Neutrophil (primary cell): ENCODE measurements at regions not wholly inside any gene's neighbourhood (a gene's known extent, or its start where the extent isn't known, plus 50 kb on each side); places are given as distances from the start of the nearest gene placed in this dataset.

Experiments used
- H3K27ac ChIP-seq: fragments of 200-600 bp; sonication (generic); 2 replicates; pipeline ENCODE4 v1.5.1; 2016; ENCODE audit warnings: mild to moderate bottlenecking, moderate library complexity
- H3K27me3 ChIP-seq: fragments of 200-600 bp; sonication (generic); 2 replicates; pipeline ENCODE4 v1.6.0; 2016; ENCODE audit warnings: mild to moderate bottlenecking
- H3K36me3 ChIP-seq: fragments of 200-600 bp; sonication (generic); 2 replicates; pipeline ENCODE4 v1.5.1; 2017
- H3K4me1 ChIP-seq, 2 experiments: fragments of 200-600 bp in 1 of 2; sonication (generic) in 1 of 2; 1 replicate in 1 of 2; 2 replicates in 1 of 2; pipeline versions ENCODE4 v1.5.1 to v1.6.1; 2013 to 2016; ENCODE audit warnings: low read depth in 1 of 2, low read length in 1 of 2, mild to moderate bottlenecking in 1 of 2, moderate library complexity in 1 of 2; ENCODE audit not compliant: control insufficient read depth in 1 of 2, insufficient read depth in 1 of 2
- H3K4me3 ChIP-seq, 2 experiments: fragments of 200-600 bp in 1 of 2; sonication (generic) in 1 of 2; 1 replicate in 1 of 2; 2 replicates in 1 of 2; pipeline ENCODE4 v1.5.1; 2013 to 2016; ENCODE audit warnings: low read depth in 1 of 2, low read length in 1 of 2, mild to moderate bottlenecking in 1 of 2, moderate library complexity in 1 of 2
- H3K9me3 ChIP-seq: fragments of 200-600 bp; sonication (generic); 2 replicates; pipeline ENCODE4 v1.5.1; 2016
- TF ChIP-seq, protein P1 (sequence below): fragments of 200-600 bp; sonication (generic); IDR thresholded peaks from 2 replicates; pipeline ENCODE4 v1.5.1; 2016; ENCODE audit warnings: antibody characterized with exemption

DNA sequence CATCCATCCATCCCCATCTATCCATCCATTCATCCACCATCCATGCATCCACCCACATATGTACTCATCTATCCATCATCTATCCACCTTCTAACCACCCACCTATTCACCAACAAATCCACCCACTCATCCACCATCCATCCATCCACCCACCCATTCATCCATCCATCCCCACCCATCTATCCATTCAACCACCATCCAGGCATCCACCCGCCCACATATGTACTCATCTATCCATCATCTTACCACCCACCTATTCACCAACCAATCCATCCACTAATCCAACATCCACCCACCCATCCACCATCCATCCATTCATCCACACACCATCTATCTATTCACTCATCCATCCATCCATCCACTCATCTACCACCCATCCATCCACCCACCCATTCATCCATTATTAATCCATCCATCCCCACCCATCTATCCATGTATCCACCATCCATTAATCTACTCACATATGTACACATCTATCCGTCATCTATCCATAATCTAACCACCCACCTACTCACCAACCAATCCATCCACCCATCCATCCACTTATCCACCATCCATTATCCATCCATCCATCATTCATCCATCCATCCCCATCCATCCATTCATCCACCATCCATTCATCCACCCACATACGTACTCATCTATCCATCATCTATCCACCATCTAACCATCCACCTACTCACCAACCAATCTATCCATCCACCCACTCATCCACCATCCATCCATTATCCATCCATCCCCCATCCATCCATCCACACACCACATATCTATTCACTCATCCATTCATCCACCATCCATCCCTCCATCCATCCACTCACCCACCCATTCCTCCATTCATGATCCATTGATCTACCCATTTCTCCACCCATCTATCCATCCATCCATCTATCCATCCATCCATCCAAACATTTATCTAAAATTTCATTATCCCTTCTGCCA, 940.0 kb downstream of the BRD1 start:
- H3K36me3 ChIP-seq, result no peaks in the 10 kb centered on the region
- TF ChIP-seq, protein P1, sequence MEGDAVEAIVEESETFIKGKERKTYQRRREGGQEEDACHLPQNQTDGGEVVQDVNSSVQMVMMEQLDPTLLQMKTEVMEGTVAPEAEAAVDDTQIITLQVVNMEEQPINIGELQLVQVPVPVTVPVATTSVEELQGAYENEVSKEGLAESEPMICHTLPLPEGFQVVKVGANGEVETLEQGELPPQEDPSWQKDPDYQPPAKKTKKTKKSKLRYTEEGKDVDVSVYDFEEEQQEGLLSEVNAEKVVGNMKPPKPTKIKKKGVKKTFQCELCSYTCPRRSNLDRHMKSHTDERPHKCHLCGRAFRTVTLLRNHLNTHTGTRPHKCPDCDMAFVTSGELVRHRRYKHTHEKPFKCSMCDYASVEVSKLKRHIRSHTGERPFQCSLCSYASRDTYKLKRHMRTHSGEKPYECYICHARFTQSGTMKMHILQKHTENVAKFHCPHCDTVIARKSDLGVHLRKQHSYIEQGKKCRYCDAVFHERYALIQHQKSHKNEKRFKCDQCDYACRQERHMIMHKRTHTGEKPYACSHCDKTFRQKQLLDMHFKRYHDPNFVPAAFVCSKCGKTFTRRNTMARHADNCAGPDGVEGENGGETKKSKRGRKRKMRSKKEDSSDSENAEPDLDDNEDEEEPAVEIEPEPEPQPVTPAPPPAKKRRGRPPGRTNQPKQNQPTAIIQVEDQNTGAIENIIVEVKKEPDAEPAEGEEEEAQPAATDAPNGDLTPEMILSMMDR, result no peak
- H3K9me3 ChIP-seq, result no peaks in the 10 kb centered on the region
- no peaks in the 10 kb centered on the region for H3K27me3 ChIP-seq
- no peaks in the 10 kb centered on the region for H3K4me1 ChIP-seq
- no peak overlapping the region for H3K27ac ChIP-seq
- no peak overlapping the region for H3K4me3 ChIP-seq

DNA sequence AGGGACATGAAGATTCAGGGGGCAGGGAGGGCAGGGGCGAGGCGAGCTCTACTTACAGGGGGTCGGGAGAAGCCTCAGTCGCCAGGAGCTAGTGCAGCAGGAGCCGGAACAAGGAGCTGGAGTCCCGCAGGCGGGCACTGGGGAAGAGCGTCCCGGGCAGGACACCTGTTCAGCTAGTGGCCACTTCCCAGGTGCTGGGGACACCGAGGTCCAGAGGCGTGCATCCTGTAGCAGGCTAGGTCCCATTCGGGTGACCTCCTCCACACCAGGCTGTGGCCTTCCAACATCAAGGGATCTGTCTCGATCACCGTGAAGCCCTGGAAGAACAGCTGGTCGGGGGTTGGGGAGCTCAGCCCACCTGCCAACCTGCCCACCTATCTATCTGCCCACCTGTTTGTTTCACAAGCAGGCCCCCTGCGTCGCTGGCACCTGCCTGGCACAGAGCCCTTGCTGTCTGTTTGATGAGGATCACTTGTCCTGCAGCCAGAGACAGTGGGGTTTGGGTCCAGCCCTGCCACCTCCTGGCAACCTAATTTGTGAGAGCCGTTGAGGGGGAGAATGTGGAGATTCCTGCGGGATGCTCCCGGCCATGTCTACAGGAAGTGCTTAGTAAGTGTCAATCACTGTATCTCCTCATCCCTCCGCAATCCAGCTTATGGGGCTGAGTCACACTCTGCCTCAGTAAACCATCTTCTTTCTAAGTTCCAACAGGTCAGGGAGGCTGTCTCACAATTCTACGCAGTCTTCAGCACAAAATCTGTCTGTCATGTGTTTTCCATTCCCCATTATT, 940.9 kb downstream of the BRD1 start:
- Histone ChIP-seq H3K9me3 (no peaks in the 10 kb centered on the region), H3K4me1 (no peaks in the 10 kb centered on the region), H3K36me3 (no peaks in the 10 kb centered on the region), H3K4me3 (no peak overlapping the region), H3K27ac (no peak overlapping the region), H3K27me3 (no peaks in the 10 kb centered on the region)
- TF ChIP-seq, protein P1, result no peak

DNA sequence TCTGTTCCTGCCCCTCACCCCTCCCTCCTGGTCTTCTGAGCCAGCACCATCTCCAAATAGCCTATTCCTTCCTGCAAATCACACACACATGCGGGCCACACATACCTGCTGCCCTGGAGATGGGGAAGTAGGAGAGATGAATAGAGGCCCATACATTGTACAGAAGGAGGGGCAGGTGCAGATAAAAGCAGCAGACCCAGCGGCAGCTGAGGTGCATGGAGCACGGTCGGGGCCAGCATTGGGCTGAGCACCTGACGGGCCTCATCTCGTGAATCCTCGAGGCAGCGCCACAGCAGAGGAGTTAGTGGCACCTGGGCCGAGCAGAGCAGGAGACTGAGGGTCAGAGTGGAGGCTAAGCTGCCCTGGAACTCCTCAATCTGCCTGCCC, 941.8 kb downstream of the BRD1 start:
- TF ChIP-seq, protein P1, result no peak
- Histone ChIP-seq H3K9me3 (no peaks in the 10 kb centered on the region), H3K4me1 (no peaks in the 10 kb centered on the region), H3K27ac (no peak overlapping the region), H3K36me3 (no peaks in the 10 kb centered on the region), H3K27me3 (no peaks in the 10 kb centered on the region), H3K4me3 (no peak overlapping the region)

DNA sequence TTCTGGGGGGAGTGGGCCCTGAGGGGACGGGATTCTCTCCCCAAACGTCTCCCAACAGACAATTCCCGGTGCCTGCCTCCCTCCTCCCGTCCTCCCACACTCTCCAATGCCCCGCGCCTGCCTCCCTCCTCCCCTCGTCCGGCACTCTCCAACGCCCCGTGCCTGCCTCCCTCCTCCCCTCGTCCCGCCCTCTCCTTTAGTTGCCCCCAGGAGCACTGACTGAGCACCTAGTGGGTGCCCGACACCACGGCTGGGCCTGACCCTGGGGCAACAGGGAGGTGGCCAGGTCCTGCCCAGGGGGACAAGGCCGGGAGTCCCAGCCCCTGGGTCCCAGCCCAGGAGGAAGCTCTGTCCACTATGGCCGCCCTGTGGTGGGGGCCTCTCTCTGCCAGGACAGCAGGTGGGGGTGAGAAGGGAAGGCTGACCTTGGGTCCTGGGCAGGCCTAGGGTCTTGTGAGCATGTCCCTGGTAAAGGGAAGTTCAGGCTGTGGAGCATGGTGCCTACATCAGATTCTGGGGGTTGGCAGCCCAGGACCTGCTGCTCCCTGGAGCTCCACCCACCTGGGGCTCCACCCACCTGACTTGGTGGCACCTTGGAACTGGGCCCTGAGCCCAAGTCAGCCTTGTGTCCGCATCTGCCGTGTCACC, 942.3 kb downstream of the BRD1 start:
- H3K9me3 ChIP-seq, result no peaks in the 10 kb centered on the region
- no peak overlapping the region for H3K27ac ChIP-seq
- H3K4me3 ChIP-seq, result no peak overlapping the region
- TF ChIP-seq, protein P1, result no peak
- H3K4me1 ChIP-seq, result no peaks in the 10 kb centered on the region
- no peaks in the 10 kb centered on the region for H3K27me3 ChIP-seq
- H3K36me3 ChIP-seq, result no peaks in the 10 kb centered on the region

DNA sequence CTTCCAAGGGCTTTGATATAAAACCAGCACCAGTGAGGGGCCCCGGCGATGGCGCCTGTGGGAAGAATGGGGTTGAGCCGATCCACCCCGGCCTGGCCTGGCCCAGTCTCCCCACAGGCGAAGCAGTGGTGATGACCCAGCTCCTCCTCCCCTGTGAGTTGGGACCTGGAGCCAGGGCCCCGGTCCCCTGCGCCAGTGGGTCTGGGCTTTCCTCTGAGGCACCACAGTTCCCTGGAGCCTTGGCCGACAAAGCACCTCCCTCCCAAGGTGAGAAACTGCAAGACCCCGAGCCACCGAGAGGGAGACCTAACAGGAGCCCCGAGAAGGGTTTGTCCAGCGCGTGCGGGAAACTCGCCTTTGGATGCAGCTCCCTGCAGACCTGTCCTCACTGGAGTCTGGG, 942.9 kb downstream of the BRD1 start:
- no peaks in the 10 kb centered on the region for H3K4me1 ChIP-seq
- H3K4me3 ChIP-seq, result no peak overlapping the region
- TF ChIP-seq, protein P1, result no peak
- no peaks in the 10 kb centered on the region for H3K9me3 ChIP-seq
- no peak overlapping the region for H3K27ac ChIP-seq
- H3K27me3 ChIP-seq, result no peaks in the 10 kb centered on the region
- H3K36me3 ChIP-seq, result no peaks in the 10 kb centered on the region
